Suprapubic skin (tissue), 4 donors: ENCODE measurements at regions not wholly inside any gene's neighbourhood (a gene's known extent, or its start where the extent isn't known, plus 50 kb on each side); places are given as distances from the start of the nearest gene placed in this dataset.

Experiments
- DNase-seq, 2 donors: peaks; one replicate each; pipeline ENCODE4 v3.0.0-alpha.2; 2019; ENCODE audit warnings: low spot score in 2 of 2
- H3K27ac ChIP-seq: fragments of 200-600 bp; sonication (generic); one replicate; pipeline ENCODE4 v1.5.1; 2019
- H3K27me3 ChIP-seq: fragments of 200-600 bp; sonication (generic); one replicate; pipeline ENCODE4 v1.5.1; 2019
- H3K36me3 ChIP-seq: fragments of 200-600 bp; sonication (generic); one replicate; pipeline ENCODE4 v1.5.1; 2019
- H3K4me1 ChIP-seq: fragments of 200-600 bp; sonication (generic); one replicate; pipeline ENCODE4 v1.5.1; 2019
- H3K4me3 ChIP-seq: fragments of 200-600 bp; sonication (generic); one replicate; pipeline ENCODE4 v1.5.1; 2019; ENCODE audit warnings: mild to moderate bottlenecking
- H3K9me3 ChIP-seq: fragments of 200-600 bp; sonication (generic); one replicate; pipeline ENCODE4 v1.5.1; 2019
- CTCF ChIP-seq, 2 donors: fragments of 200-600 bp in 1 of 2; fragments of 450-650 bp in 1 of 2; sonication (generic) in 1 of 2; IDR thresholded peaks; one replicate each; pipeline ENCODE4 v1.5.1; 2016 to 2019; ENCODE audit warnings: antibody characterized with exemption in 2 of 2, mild to moderate bottlenecking in 1 of 2, moderate library complexity in 1 of 2
- EP300 ChIP-seq: sonication (generic); formaldehyde crosslinking; IDR thresholded peaks from one replicate; pipeline ENCODE4 v1.6.1; 2017; ENCODE audit warnings: antibody characterized with exemption
- POLR2A ChIP-seq, 2 donors: fragments of 450-650 bp; IDR thresholded peaks; one replicate each; pipeline ENCODE4 v1.6.1; 2017; ENCODE audit warnings: antibody characterized with exemption in 2 of 2, mild to moderate bottlenecking in 2 of 2, moderate library complexity in 2 of 2
- POLR2AphosphoS5 ChIP-seq, 3 donors: sonication (generic); formaldehyde crosslinking; IDR thresholded peaks; one replicate each; pipeline ENCODE4 v1.6.1; 2017; ENCODE audit warnings: antibody characterized with exemption in 3 of 3
- WGBS: methylation state at CpG from one replicate; pipeline ENCODE4 v1.1.5; 2018; 5-methylcytosine and 5-hydroxymethylcytosine counted together

- no peaks in the 10 kb centered on the region for H3K4me1 ChIP-seq
- H3K27me3 ChIP-seq, result peaks cover 66% of the 10 kb centered on the region
- H3K9me3 ChIP-seq, result no peaks in the 10 kb centered on the region
- no peak overlapping the region for H3K27ac ChIP-seq
- no peak overlapping the region for H3K4me3 ChIP-seq
- TF ChIP-seq CTCF (IDR thresholded peaks at IDR 0.05) (no peak), POLR2AphosphoS5 (IDR thresholded peaks at IDR 0.05) (no peak), POLR2A (IDR thresholded peaks at IDR 0.05) (no peak), EP300 (no peak)
- no peak for DNase-seq
- no peaks in the 10 kb centered on the region for H3K36me3 ChIP-seq
- 69% methylated on average over 8 of the region's 8 CpGs for WGBS
Observed at GRCh38 chr16:87072101-87072500, 245.1 kb downstream of the C16orf95 start.

GRCh38 chr16:87074641-87075318 is 242.4 kb downstream of the C16orf95 start:
- no peak for TF ChIP-seq CTCF (IDR thresholded peaks at IDR 0.05)
- Histone ChIP-seq H3K9me3 (no peaks in the 10 kb centered on the region), H3K36me3 (no peaks in the 10 kb centered on the region), H3K27ac (no peak overlapping the region), H3K27me3 (peaks cover 53% of the 10 kb centered on the region), H3K4me1 (no peaks in the 10 kb centered on the region), H3K4me3 (no peak overlapping the region)
- 78% methylated on average over 19 of the region's 19 CpGs for WGBS
- DNase-seq, result no peak

GRCh38 chr16:87075319-87075860 is 241.8 kb downstream of the C16orf95 start:
- no peaks in the 10 kb centered on the region for H3K9me3 ChIP-seq
- H3K36me3 ChIP-seq, result no peaks in the 10 kb centered on the region
- DNase-seq, result no peak
- no peak overlapping the region for H3K27ac ChIP-seq
- WGBS, result 86% methylated on average over 12 of the region's 12 CpGs
- H3K4me1 ChIP-seq, result no peaks in the 10 kb centered on the region
- no peak overlapping the region for H3K4me3 ChIP-seq
- TF ChIP-seq CTCF (IDR thresholded peaks at IDR 0.05) (no peak), POLR2A (IDR thresholded peaks at IDR 0.05) (no peak), EP300 (no peak), POLR2AphosphoS5 (IDR thresholded peaks at IDR 0.05) (no peak)
- H3K27me3 ChIP-seq, result peaks cover 47% of the 10 kb centered on the region

GRCh38 chr16:87076331-87076949 is 240.8 kb downstream of the C16orf95 start:
- H3K4me3 ChIP-seq, result no peak overlapping the region
- no peaks in the 10 kb centered on the region for H3K4me1 ChIP-seq
- peaks cover 37% of the 10 kb centered on the region for H3K27me3 ChIP-seq
- no peaks in the 10 kb centered on the region for H3K36me3 ChIP-seq
- WGBS, result 72% methylated on average over 20 of the region's 20 CpGs
- H3K9me3 ChIP-seq, result no peaks in the 10 kb centered on the region
- no peak for DNase-seq
- no peak overlapping the region for H3K27ac ChIP-seq
- no peak for TF ChIP-seq POLR2A (IDR thresholded peaks at IDR 0.05)
- TF ChIP-seq EP300, result no peak
- TF ChIP-seq POLR2AphosphoS5 (IDR thresholded peaks at IDR 0.05), result no peak
- no peak for TF ChIP-seq CTCF (IDR thresholded peaks at IDR 0.05)

- H3K27ac ChIP-seq, result no peak overlapping the region
- no peak for DNase-seq
- peak in 1 of 2 donors; percentile 36 for TF ChIP-seq CTCF (IDR thresholded peaks at IDR 0.05)
- TF ChIP-seq POLR2AphosphoS5 (IDR thresholded peaks at IDR 0.05), result no peak
- H3K4me3 ChIP-seq, result no peak overlapping the region
- H3K9me3 ChIP-seq, result peaks cover 6% of the 10 kb centered on the region
- no peaks in the 10 kb centered on the region for H3K36me3 ChIP-seq
- H3K27me3 ChIP-seq, result peaks cover 29% of the 10 kb centered on the region
- no peaks in the 10 kb centered on the region for H3K4me1 ChIP-seq
- 25% methylated on average over 7 of the region's 13 CpGs for WGBS
Observed at GRCh38 chr16:87076950-87077749, 240.0 kb downstream of the C16orf95 start.
